CD4-positive, CD25-positive, alpha-beta regulatory T cell (primary cell): ENCODE measurements at regions not wholly inside any gene's neighbourhood (a gene's known extent, or its start where the extent isn't known, plus 50 kb on each side); places are given as distances from the start of the nearest gene placed in this dataset.
A peak's percentile ranks its signal among the peaks of the same experiment; 100 is the strongest.

Experiments used
- ATAC-seq, 2 donors: fragments of 150-1000 bp; cut with Tn5 transposase; one replicate each; pipeline ENCODE4 v1.10.0; 2021; ENCODE audit warnings: low read depth in 2 of 2, moderate number of reproducible peaks in 2 of 2, moderate library complexity in 1 of 2
- DNase-seq, 3 donors: peaks; one replicate each; pipeline versions ENCODE4 v3.0.0 to v3.0.0-alpha.2; 2012 to 2022; ENCODE audit warnings: mixed read lengths in 1 of 3
- H3K27ac ChIP-seq: one replicate; pipeline ENCODE4 v1.7.0; 2013; ENCODE audit warnings: mild to moderate bottlenecking, low read length; ENCODE audit not compliant: insufficient read depth, poor library complexity, severe bottlenecking
- H3K27me3 ChIP-seq: one replicate; pipeline ENCODE4 v1.7.0; 2013; ENCODE audit warnings: low read length; ENCODE audit not compliant: control insufficient read depth, insufficient read depth
- H3K36me3 ChIP-seq: one replicate; pipeline ENCODE4 v1.7.0; 2013; ENCODE audit warnings: mild to moderate bottlenecking, low read length, moderate library complexity; ENCODE audit not compliant: control insufficient read depth, insufficient read depth
- H3K4me1 ChIP-seq: 2 replicates; pipeline ENCODE4 v1.7.0; 2013; ENCODE audit warnings: mild to moderate bottlenecking, low read length; ENCODE audit not compliant: insufficient read depth, control insufficient read depth, poor library complexity, severe bottlenecking
- H3K4me3 ChIP-seq: one replicate; pipeline ENCODE4 v1.7.0; 2013; ENCODE audit warnings: low read depth, mild to moderate bottlenecking, low read length, moderate library complexity
- H3K9me3 ChIP-seq, 2 experiments: 1 replicate in 1 of 2; 2 replicates in 1 of 2; pipeline ENCODE4 v1.7.0; 2013; ENCODE audit warnings: low read length in 2 of 2, mild to moderate bottlenecking in 1 of 2, moderate library complexity in 1 of 2; ENCODE audit not compliant: control insufficient read depth in 2 of 2
- H3K27ac Mint-ChIP-seq, 3 donors: one replicate each; pipeline ENCODE4 v1.8.0; 2020 to 2022; ENCODE audit warnings: mild to moderate bottlenecking in 3 of 3, mixed read lengths in 3 of 3, moderate library complexity in 2 of 3
- H3K27me3 Mint-ChIP-seq: one replicate; pipeline ENCODE4 v1.8.0; 2022; ENCODE audit warnings: mild to moderate bottlenecking, mixed read lengths
- H3K36me3 Mint-ChIP-seq: one replicate; pipeline ENCODE4 v1.8.0; 2020; ENCODE audit warnings: mixed read lengths
- H3K4me1 Mint-ChIP-seq, 4 donors: one replicate each; pipeline ENCODE4 v1.8.0; 2020 to 2022; ENCODE audit warnings: mixed read lengths in 4 of 4, mild to moderate bottlenecking in 1 of 4
- H3K4me3 Mint-ChIP-seq, 4 donors: one replicate each; pipeline ENCODE4 v1.8.0; 2020 to 2022; ENCODE audit warnings: mild to moderate bottlenecking in 4 of 4, mixed read lengths in 4 of 4, moderate library complexity in 3 of 4
- H3K9me3 Mint-ChIP-seq, 7 donors: one replicate each; pipeline ENCODE4 v1.8.0; 2020 to 2022; ENCODE audit warnings: mixed read lengths in 7 of 7, mild to moderate bottlenecking in 3 of 7, moderate library complexity in 2 of 7

DNA sequence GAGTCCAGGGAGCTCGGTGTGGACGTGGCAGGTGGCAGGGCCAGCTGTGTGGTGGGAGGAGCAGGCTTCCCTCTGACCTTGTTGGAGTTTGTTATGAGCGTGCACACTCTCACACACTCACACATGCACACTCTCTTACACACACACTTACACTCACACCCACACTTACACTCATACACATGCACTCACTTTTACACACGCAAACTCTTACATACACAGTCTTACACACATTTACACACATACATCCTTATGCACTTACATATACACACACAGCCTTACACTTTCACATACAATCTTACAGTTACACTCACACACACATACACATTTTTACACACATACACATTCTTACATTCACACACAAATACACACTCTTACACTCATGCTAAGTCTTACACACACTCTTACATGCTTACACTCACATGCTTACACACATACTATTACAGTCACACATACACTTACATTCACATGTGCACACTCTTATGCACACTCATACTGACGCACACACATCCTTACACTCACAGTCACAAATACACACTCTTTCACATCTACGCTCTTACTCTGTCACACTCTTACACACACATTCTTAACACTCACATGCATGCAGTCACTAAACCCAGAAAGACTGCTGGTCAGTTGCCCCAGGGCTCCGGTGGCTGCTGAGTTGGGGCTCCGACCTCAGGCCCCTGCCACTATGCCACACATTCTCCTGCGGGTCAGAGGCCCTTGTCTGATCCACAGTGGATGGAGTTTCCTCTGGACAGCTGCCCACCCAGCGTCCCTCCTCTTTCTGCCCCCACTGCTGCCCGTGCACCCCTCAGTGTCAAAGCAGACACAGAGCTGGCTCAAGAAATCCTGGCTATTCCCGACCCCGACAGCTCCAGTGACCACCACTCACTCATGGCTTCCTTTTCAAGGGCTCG, 95.8 kb downstream of the ADRA2C start:
- peaks cover 8% of the 10 kb centered on the region for H3K27me3 Mint-ChIP-seq
- no peak overlapping the region for H3K4me3 Mint-ChIP-seq
- no peaks in the 10 kb centered on the region for H3K4me1 Mint-ChIP-seq
- no peak overlapping the region for H3K27ac Mint-ChIP-seq
- Histone ChIP-seq H3K27me3 (no peaks in the 10 kb centered on the region), H3K36me3 (no peaks in the 10 kb centered on the region), H3K27ac (no peak overlapping the region), H3K9me3 (no peaks in the 10 kb centered on the region), H3K4me3 (no peak overlapping the region), H3K4me1 (no peaks in the 10 kb centered on the region)
- DNase-seq = no peak
- H3K9me3 Mint-ChIP-seq = no peaks in the 10 kb centered on the region
- no peak for ATAC-seq
- no peaks in the 10 kb centered on the region for H3K36me3 Mint-ChIP-seq

DNA sequence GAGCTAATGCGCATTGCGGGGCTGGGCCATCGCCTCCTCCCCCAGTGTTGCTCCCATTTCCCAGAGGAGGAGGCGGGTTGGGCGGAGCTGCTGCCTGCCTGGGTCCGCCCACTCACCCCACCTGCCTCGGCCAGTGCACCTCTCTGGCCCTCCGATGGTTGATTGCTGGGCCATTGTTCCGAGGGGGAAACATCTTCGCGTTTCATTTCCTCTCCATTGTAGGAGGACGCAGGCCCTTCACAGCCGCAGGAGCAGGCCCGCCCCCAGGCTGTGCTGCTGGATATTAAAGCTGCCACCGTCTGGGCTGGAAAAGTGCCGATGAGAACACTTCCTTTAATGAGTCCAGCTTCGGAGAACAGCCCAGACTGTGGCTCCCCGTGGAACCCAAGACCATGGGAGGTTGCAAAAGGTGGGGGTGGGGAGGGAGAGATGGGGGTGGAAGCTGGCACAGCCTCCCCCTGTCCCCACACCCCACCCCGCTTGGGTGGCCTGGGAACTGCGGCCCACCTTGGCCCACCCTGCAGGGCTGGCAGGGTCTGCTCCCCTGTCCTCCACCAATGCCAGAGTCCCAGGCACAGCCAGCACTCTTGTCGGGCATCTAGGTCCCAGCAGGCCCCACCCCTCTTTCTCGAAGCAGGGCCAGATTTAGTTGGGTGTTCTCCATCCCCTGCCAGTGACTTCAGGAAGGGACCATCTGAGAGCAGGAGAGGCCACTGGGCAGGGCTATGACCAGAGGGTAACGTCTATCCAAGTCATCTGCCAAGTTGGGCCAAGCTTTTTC, 96.6 kb downstream of the ADRA2C start:
- Histone ChIP-seq H3K9me3 (no peaks in the 10 kb centered on the region), H3K36me3 (no peaks in the 10 kb centered on the region), H3K27me3 (no peaks in the 10 kb centered on the region), H3K4me3 (no peak overlapping the region), H3K27ac (no peak overlapping the region), H3K4me1 (no peaks in the 10 kb centered on the region)
- no peak for DNase-seq
- Mint-ChIP-seq H3K9me3 (no peaks in the 10 kb centered on the region), H3K27ac (no peak overlapping the region), H3K27me3 (peaks cover 8% of the 10 kb centered on the region), H3K36me3 (no peaks in the 10 kb centered on the region), H3K4me3 (no peak overlapping the region), H3K4me1 (no peaks in the 10 kb centered on the region)
- ATAC-seq = no peak

DNA sequence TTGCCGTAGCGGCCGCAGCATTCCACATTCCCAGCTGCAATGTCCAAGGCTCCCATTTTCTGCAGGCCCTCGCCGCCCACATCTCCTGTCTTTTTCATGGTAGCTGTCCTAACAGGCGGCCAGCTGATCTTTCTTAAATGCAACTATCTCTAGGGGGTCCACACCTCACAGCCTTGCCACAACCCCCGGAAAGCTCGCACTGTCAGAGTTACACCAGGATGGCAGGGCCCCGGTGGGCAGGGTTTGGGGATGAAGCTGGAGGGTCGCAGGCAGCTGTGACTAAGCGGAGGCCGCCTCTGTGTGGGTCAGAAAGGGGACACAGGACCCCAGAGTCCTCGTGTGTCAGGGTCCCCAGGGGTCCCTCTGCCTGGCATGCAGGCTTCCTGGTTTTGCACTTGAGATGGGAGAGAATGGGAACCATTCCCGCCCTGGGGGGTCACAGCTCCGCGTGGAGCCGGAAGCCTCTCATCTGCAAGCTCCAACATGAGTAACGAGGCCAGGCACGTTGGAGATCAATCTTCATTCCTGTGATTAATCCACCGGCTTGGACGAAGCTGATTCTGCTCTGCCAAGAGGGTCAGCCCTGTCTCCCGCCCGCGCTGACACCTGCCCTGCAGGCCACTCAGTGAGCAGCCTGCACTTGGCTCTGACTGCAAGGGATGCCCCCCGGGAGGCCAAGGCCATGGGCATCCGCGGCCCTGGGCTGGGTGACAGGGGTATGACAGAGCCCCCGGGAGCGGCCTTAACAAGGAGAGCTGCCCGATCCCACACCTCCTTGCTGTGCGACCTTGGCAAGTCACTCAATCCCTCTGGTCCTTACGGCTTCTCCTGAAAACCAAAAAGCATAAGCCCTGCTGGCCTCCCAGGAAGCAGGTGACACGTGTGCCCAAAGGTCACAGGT, 97.9 kb downstream of the ADRA2C start:
- H3K9me3 ChIP-seq = no peaks in the 10 kb centered on the region
- H3K9me3 Mint-ChIP-seq = no peaks in the 10 kb centered on the region
- no peak overlapping the region for H3K27ac ChIP-seq
- ATAC-seq = no peak
- no peak for DNase-seq
- peaks cover 8% of the 10 kb centered on the region for H3K27me3 Mint-ChIP-seq
- no peaks in the 10 kb centered on the region for H3K36me3 ChIP-seq
- H3K27me3 ChIP-seq = no peaks in the 10 kb centered on the region
- no peaks in the 10 kb centered on the region for H3K4me1 ChIP-seq
- H3K4me3 Mint-ChIP-seq = no peak overlapping the region
- no peaks in the 10 kb centered on the region for H3K4me1 Mint-ChIP-seq
- H3K36me3 Mint-ChIP-seq = no peaks in the 10 kb centered on the region
- H3K27ac Mint-ChIP-seq = no peak overlapping the region
- no peak overlapping the region for H3K4me3 ChIP-seq

DNA sequence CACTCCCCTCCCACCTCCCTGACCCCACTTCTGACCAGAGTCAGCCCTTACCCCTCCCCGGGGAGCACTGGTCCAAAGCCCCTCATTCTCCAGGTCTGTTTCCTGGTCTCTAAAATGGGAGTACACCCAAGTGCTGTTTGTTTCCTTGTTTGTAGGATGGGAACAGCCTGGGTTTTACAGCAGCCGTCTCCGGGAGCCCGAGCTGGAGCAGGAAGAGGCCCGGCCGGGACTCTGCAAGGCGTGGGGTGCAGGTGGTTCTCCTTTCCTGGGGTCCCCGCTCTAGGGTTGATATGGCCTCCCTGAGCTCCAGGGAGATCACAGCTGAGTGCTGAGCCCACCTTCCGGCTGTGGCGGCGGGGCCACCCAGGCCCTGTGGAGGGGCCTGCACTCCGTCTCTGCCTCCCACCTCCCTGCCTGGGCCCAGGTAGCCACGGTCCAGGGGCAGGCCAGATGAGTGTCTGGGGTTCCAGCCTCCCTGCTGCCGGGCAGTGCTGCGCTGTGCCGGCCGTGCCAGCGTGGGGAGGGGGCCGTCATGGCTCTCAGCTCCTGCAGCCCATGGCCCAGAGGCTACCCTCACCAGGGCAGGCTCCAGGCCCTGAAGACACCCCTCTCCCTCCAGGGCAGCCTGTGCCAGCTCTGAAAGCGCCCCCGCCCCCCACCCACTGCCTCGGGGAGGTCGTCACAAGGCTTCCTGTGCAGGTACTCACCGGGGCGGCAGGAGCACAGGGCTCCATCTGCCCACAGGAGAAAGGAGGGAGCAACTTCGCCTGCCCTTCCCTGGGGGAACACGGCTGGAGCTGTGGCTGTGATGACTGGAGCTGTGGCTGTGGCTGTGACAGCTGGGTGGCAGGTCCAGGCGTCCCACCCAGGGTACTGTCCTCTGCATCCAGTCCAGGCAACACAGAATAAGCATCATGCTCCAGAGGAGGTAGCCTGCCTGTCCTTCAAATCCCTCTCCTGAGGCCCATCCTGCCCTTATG, 98.8 kb downstream of the ADRA2C start:
- H3K4me1 ChIP-seq = no peaks in the 10 kb centered on the region
- H3K36me3 ChIP-seq = no peaks in the 10 kb centered on the region
- no peaks in the 10 kb centered on the region for H3K4me1 Mint-ChIP-seq
- no peak overlapping the region for H3K4me3 Mint-ChIP-seq
- H3K27me3 Mint-ChIP-seq = peaks cover 10% of the 10 kb centered on the region
- H3K36me3 Mint-ChIP-seq = no peaks in the 10 kb centered on the region
- no peak overlapping the region for H3K4me3 ChIP-seq
- no peaks in the 10 kb centered on the region for H3K9me3 Mint-ChIP-seq
- DNase-seq (no peak), ATAC-seq (no peak)
- H3K9me3 ChIP-seq = no peaks in the 10 kb centered on the region
- no peaks in the 10 kb centered on the region for H3K27me3 ChIP-seq
- H3K27ac ChIP-seq = no peak overlapping the region
- H3K27ac Mint-ChIP-seq = no peak overlapping the region

DNA sequence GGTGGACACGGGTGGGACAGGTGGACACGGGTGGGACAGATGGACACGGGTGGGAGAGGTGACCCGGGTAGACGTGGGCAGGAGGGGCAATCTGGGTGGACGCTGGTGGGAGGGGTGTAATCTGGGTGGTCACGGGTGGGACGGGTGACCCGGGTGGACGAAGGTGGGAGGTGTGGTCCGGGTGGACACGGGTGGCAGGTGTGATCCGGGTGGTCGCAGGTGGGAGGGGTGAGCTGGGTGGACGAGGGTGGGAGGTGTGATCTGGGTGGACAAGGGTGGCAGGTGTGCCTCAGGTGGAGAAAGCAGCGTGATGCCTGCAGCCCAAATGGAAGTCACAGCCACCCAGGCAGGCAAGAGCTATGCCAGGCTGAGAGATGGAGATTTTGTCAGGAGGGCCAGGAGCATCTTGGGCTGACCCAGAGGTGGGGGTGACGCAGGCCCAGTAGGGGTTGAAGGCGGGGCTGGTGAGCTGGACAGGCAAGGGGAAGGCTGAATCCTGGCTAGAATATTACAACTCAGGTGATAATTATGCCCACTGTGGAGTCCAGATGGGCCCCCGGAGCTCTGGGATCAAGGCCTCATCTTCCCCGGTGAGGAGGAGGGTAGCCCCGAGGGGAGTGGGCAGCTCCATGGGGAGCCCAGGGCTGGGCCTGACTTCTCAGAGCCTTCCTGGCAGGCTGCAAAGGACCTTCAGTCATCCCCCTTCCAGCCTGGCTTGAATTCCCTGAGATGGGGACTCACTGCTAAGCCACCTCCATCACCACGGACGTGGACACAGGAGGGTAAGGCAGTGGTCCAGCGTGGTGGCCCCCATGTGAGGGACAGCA, 100.0 kb downstream of the ADRA2C start:
- Histone ChIP-seq H3K27me3 (no peaks in the 10 kb centered on the region), H3K27ac (no peak overlapping the region), H3K9me3 (no peaks in the 10 kb centered on the region), H3K4me3 (no peak overlapping the region), H3K4me1 (no peaks in the 10 kb centered on the region), H3K36me3 (no peaks in the 10 kb centered on the region)
- H3K27ac Mint-ChIP-seq = peak overlapping the region in 1 of 3 donors; percentile 84
- no peaks in the 10 kb centered on the region for H3K36me3 Mint-ChIP-seq
- H3K9me3 Mint-ChIP-seq = peaks cover 0 to 1% (median 0%) of the 10 kb centered on the region in 7 donors
- DNase-seq (no peak), ATAC-seq (no peak)
- H3K4me1 Mint-ChIP-seq = peaks cover 0 to 10% (median 4%) of the 10 kb centered on the region in 4 donors
- H3K27me3 Mint-ChIP-seq = peaks cover 21% of the 10 kb centered on the region
- no peak overlapping the region for H3K4me3 Mint-ChIP-seq

DNA sequence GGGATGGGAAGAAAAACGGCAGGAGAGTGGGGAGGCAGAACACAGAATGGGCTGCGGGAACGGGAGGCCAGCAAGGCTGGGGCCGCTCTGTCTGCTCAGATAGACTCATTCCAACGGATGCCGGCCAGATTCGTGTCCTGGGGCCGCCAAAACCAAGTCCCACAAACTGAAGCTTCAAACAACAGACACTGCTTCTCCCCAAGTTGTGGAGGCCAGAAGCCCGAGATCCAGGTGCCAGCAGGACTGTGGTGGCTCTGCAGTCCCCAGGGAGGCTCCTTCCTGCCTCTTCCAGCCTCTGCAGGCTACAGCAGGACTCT, 100.6 kb downstream of the ADRA2C start:
- Mint-ChIP-seq H3K4me1 (peaks cover 0 to 10% (median 5%) of the 10 kb centered on the region in 4 donors), H3K4me3 (no peak overlapping the region), H3K27ac (no peak overlapping the region), H3K36me3 (no peaks in the 10 kb centered on the region), H3K27me3 (peaks cover 23% of the 10 kb centered on the region), H3K9me3 (peaks cover 0 to 1% (median 0%) of the 10 kb centered on the region in 7 donors)
- H3K9me3 ChIP-seq = no peaks in the 10 kb centered on the region
- H3K27me3 ChIP-seq = no peaks in the 10 kb centered on the region
- no peak overlapping the region for H3K27ac ChIP-seq
- H3K4me3 ChIP-seq = no peak overlapping the region
- no peaks in the 10 kb centered on the region for H3K4me1 ChIP-seq
- DNase-seq = no peak
- H3K36me3 ChIP-seq = no peaks in the 10 kb centered on the region
- no peak for ATAC-seq
